SK-N-SH (cell line): ENCODE measurements at regions not wholly inside any gene's neighbourhood (a gene's known extent, or its start where the extent isn't known, plus 50 kb on each side); places are given as distances from the start of the nearest gene placed in this dataset.

Experiments used
- CHD2 ChIP-seq: fragments of 150-350 bp; IDR thresholded peaks from 2 replicates; pipeline ENCODE4 v1.6.1; 2018; ENCODE audit warnings: low read length; ENCODE audit not compliant: partially characterized antibody
- CTCF ChIP-seq: fragments of 200-600 bp; sonication (generic); IDR thresholded peaks from 2 replicates; pipeline ENCODE4 v1.6.1; 2017; ENCODE audit warnings: antibody characterized with exemption, mild to moderate bottlenecking, moderate library complexity
- EP300 ChIP-seq, 2 experiments: IDR thresholded peaks; 2 replicates each; pipeline versions ENCODE4 v1.4.0 to v1.6.1; 2012; ENCODE audit warnings: borderline replicate concordance in 1 of 2, low read depth in 1 of 2, low read length in 1 of 2
- EZH2phosphoT487 ChIP-seq: fragments of 200-600 bp; sonication (generic); IDR thresholded peaks from 2 replicates; pipeline ENCODE4 v1.6.1; 2017; ENCODE audit warnings: low read depth, mixed run types, mild to moderate bottlenecking, antibody characterized with exemption, moderate library complexity, borderline replicate concordance
- FOXM1 ChIP-seq: IDR thresholded peaks from 2 replicates; pipeline ENCODE4 v1.4.0; 2012; ENCODE audit warnings: low read depth, mild to moderate bottlenecking
- GABPA ChIP-seq: IDR thresholded peaks from 2 replicates; pipeline ENCODE4 v1.4.0; 2012; ENCODE audit warnings: low read depth, mild to moderate bottlenecking
- JUND ChIP-seq: IDR thresholded peaks from 2 replicates; pipeline ENCODE4 v1.4.0; 2012
- MEF2A ChIP-seq: IDR thresholded peaks from 2 replicates; pipeline ENCODE4 v1.4.0; 2012; ENCODE audit warnings: low read depth, borderline replicate concordance
- NFIC ChIP-seq: IDR thresholded peaks from 2 replicates; pipeline ENCODE4 v1.4.0; 2012; ENCODE audit warnings: borderline replicate concordance
- PBX3 ChIP-seq: IDR thresholded peaks from 2 replicates; pipeline ENCODE4; 2012
- POLR2AphosphoS5 ChIP-seq: IDR thresholded peaks from 2 replicates; pipeline ENCODE4 v1.6.1; 2012; ENCODE audit warnings: low read depth, low read length
- USF1 ChIP-seq: IDR thresholded peaks from 2 replicates; pipeline ENCODE4 v1.4.0; 2012; ENCODE audit warnings: low read depth, borderline replicate concordance
- USF2 ChIP-seq: fragments of 150-350 bp; IDR thresholded peaks from 2 replicates; pipeline ENCODE4 v1.6.1; 2017; ENCODE audit warnings: antibody characterized with exemption, low read length, low read depth, borderline replicate concordance
- YY1 ChIP-seq: IDR thresholded peaks from 2 replicates; pipeline ENCODE4 v1.4.0; 2012; ENCODE audit warnings: low read depth, mild to moderate bottlenecking

GRCh38 chr1:228984107-228984506 is 248.8 kb downstream of the RHOU start:
- TF ChIP-seq CTCF (no peak), MEF2A (no peak), EP300 (IDR thresholded peaks at IDR 0.05; ENCODE audit: borderline replicate concordance in 1 of 2, low read depth in 1 of 2, low read length in 1 of 2) (no peak), GABPA (no peak), USF2 (no peak), YY1 (no peak), POLR2AphosphoS5 (no peak), EZH2phosphoT487 (no peak), PBX3 (no peak), CHD2 (no peak), JUND (no peak), NFIC (no peak), USF1 (no peak), FOXM1 (no peak)
